NCI-H345 treated with DMSO at 0.1 percent for 48 hours (cell line): ENCODE measurements at regions not wholly inside any gene's neighbourhood (a gene's known extent, or its start where the extent isn't known, plus 50 kb on each side); places are given as distances from the start of the nearest gene placed in this dataset.

Experiments
- DNase-seq: peaks from one replicate; lab custom pipeline; 2025; ENCODE audit not compliant: unreplicated experiment; lab: John Stamatoyannopoulos, UW

DNA sequence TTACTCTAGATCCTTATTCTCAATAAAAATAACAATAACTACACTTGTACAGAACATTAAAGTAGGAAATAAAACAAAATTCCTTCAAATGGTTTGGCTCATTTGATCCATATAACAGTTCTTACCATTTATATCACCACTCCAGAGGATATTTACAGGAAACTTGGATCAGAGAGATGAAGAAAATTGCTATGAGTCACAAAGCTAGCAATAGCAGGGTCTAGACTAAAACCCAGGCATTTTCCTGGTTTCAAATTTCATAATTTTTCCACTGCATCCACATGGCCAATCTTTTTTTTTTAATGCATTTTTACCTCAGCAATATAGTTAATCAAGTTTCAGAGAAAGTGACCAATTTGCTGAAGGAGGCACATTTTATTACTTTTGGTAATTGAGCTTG is 299.2 kb downstream of the ELAVL2 start:
- no peak for DNase-seq

DNA sequence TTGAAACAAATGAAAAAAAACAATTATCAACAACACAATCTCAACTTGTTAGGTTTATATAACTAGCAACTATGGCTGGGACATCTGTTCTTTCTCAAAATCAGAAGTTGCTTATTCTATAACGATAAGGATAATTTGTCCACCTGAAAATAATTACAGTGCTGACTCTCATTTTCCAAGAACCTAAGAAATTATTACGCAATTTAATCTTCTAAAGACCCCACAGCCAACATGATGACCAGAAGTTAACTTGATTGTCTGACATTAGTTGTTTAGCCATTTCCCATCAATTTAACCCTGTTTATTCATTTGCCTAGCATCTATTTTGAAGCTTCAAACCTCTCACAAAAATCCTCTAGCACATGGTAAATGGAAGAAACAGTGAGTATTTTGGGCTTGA is 293.8 kb downstream of the ELAVL2 start:
- DNase-seq, result no peak

DNA sequence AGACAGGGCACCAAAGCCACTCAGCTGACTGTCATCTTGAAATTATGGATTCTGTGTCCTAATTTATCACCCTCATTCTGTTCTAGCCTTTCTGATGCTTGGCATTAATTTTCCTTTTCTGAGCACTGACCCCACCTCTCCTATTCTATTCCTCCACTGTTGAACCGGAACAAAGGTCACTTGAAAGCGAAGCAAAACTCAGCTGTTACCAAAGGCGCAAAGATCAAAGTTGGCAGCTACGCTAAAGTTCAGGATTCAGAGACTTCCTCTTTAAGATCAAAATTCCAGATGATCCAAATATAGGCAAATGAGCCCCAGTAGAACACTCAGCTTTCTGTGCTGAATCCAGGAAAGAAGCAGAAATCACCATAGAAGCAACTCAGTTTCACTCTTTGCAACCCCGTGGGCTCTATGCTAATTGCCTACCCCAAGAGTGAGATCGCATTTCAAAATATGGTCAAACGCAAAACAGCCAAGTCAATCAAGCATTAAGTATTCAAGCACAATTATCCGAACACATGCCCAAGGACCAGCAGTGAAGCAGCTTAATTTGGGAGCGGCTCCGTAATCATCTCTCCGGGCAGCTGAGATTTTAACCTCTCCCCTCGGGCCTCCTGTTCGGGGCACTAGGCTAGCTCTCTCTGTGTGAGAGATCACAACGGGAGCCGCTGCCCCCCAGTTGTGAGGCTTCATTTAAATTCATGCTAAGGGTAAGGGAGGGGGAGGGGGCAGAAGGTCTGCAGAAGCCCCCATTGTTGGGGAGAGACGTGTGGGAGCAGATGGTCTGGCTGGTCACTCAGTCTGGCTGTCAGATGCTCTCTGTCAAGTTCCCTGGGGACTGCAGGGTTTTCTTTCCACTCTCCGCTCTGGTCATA is 288.6 kb downstream of the ELAVL2 start:
- no peak for DNase-seq

DNA sequence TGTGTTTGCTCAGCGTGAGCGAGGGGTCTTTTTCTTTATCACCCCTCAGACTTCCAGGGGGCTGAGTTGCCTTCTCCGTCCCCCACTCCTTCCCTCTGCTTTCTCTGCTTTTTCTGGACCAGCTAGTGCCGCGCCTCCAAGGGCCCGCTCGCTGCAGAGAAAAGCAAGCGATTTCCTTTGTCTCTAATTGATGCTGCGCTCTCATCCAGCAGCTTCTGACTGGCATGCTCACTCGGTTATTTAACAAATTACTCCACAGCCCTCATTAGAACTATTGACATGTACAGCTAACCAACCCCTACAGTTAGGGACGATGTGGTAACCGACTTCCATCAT is 288.0 kb downstream of the ELAVL2 start:
- DNase-seq, result no peak

DNA sequence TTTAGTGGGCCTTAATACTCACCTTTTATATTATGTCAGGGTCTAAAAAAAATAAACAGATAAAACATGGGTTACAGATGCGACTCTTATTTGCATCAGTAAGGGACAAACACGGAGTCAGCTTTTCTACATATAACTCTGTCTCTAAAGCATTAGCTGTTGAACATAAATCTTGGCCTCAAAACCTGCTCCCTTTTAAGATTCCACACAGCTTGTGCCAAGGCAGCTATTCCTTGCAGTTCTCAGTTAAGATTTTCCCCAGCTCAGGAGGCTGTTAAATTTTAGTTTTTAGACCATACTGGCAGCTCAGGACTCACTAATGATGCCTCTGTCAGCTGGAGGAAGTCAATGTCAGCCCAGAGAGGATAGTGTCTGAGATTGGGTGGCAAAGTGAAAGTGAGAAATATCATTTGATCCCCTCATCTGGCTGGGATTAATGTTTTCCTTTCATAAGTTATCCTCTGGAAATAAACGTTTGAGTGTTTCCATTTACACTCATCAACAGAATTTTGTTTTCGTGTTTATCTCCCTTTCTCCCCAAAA is 287.5 kb downstream of the ELAVL2 start:
- DNase-seq, result no peak

DNA sequence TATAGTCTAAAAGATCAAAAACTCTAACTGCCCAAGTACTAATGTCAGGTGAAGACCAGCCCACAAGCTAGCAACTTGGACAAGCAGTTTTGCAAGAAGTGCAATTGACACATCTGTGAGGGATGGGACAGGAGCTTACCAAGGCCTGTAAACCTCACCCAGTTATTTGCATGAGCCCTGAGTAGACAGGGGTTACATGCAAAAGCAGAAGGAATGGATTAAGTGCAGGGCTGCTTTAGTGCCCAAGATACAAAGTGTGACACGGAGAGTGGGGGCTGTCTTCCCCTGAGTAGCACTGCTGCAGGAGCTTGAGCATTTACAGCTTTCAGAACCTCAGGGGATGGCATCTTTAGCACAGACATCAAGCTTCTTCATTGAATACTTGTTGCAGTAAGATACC is 286.7 kb downstream of the ELAVL2 start:
- DNase-seq, result no peak

DNA sequence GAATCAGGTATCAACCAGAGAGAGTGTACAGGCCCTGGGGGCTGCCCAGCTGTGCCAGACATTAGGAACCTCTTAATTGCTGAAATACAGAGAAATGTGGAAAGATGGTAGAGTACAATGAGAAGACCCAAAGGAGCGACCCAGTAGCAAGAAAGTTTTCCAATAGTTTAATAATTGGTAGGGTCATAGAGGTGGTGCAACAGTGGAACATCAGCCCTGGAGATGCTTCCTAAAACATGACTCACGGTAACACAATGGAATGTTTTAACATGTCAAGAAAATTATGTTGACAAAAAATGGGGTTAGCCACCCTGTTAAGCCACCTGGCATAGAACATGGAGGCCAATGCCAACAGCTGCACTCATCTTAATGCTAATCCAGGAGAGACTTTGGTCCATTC is 284.1 kb downstream of the ELAVL2 start:
- DNase-seq, result no peak

DNA sequence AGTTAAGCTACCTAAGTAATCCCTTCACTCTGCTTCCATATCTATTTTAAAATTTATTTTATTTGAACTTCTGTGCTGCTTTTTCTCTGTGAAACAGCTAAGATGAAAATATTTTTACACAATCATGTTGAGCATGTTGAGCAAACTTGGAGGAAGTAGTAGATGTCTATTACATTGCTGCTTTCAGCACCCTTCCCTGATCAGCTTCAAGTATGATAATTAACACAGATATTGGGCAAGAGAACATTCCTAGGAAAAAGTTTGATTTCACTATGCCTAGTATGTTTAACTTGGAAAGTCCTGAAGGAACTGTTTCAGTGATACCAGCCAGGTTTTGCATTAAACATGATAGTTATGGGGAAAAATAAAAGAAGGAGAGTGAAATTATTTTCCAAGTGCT is 283.6 kb downstream of the ELAVL2 start:
- DNase-seq, result no peak

DNA sequence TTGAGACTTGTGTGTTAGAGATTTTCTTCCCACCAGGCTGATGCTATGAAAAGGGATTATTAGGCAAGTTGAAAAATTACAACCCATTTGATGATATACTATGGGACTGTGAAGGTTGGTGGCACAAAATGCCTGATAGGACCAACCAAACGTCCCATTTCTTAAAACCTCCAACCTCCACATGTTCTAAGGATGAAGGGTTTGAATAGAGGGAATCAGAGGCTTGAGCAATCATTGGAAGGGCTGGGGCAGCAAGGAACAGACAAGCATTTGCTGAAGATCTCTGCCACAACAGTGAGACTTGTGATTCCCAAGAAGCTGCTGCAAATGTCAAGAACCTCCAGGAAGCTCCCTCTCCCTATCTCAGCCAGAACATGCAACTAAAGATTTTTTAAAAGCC is 283.1 kb downstream of the ELAVL2 start:
- no peak for DNase-seq

DNA sequence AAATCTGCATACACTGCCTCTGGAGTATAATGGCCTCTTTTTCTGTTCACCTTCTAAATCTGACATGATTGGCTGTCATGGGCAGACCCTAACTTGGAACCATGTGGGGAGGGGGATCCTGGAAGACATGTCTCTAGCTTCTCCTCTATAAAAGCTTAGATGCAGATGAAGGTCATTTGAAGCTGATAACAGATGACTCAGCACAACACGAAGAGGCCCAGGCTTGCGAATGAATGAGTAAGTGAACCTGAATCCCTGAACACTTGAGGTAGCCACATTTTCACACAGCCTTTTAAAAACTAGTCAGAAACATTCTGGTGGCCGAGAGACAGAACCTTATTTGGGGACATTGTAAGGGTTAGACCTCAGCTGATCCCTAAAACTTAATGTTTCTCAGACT is 282.6 kb downstream of the ELAVL2 start:
- DNase-seq, result no peak

DNA sequence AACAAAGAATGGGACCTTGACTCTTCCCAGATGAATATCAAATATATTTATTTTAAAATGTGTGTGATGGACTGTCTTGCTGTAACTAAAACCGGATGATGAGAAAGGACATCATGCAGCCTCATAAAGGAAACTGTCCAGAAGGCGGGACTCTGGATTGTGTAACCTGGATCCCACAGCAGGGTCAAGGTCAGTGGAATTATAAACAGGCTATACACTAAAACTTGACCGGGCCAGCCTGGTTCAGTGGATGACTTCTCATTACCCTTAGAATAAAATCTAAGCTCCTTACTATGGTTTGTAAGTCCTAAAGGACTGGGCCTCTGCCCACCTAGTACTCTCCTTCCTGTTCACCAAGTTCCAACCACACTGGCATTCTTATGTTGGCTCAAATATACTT is 280.3 kb downstream of the ELAVL2 start:
- DNase-seq, result no peak

DNA sequence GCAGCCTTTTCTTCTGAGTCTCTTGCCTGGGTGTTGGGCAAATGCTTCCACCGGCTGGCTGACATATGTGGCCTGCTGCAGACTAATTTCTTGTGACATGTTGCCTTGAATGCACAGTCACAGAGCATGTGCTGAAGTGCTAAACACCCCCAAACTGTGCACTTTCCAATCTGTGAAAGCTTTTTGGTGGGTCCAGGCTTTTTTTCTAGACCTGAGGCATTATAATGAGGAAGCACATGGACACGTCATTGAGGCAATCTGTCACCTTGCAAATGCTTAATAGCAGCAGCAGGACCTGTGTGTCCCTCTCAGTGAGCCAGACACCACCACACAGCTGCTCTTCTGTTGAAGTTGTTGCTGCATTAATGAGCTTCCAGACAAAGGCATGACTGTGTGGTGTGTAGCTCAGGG is 274.7 kb downstream of the ELAVL2 start:
- no peak for DNase-seq

DNA sequence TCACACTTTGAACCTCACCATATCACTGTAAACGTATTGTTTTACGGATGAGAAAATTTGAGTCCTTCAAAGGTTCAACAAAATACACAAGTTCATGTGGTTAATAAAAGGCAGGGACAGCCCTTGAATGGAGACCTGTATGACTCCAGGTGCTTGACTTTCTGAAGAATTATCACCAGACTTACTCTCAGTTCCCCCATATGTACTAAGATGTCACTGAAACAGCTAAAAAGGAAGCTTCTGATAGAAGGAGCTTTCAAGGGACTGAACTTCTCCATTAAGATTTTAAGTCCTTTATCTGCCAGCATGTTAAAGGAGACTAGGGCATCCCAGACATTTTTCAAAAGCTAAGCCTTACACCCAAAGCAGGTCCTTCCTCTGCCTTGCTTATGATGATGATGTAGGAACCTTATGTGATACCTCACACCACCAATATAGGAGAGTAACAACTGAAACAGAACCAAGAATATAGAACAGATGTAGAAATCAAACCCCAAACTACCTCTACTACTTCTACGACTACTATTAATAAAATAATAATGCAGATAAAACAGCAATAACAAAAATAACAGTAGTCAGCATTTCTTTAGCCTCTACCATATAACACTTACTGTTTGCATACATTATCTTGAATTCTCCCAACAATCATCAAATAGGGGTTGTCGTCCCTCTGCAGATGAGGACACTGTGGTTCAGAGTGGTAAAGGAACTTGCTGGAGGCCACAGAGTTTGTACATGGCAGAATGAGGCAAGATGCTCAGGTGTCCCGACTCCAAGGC is 273.9 kb downstream of the ELAVL2 start:
- DNase-seq, result no peak

DNA sequence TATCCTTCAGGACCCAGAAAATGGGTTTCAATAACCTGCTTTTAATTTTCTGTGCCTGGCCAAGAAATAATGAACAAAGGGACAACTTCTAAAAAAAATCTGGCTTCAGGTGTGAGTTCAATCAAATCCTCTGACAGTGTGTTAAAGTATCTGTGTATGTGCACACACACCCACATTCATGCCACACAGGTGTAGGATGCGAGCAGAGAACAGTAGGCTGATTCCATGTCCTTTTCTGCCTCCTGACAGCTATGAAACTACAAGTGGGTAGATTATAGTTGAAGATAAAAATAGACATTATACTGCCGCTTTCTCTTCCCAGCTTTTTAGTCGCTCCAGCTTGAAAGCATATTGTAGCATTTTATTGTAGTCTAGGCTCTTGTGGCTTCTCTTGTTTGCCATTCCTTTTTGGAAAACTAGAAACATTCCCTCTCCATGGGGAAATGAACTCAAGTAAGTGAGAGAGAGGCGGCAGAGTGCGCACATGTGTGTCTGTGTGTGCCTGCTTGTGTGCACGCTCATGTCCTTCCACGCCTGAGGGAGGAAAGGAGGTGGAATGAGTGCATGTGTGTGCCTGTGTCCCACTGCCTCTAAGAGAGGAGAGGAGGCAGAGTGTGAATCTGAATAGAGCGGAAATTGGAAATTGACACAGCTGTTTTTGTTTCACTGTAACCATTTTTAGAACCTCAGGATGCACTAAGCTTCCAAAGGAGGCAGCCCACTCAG is 273.0 kb downstream of the ELAVL2 start:
- no peak for DNase-seq

DNA sequence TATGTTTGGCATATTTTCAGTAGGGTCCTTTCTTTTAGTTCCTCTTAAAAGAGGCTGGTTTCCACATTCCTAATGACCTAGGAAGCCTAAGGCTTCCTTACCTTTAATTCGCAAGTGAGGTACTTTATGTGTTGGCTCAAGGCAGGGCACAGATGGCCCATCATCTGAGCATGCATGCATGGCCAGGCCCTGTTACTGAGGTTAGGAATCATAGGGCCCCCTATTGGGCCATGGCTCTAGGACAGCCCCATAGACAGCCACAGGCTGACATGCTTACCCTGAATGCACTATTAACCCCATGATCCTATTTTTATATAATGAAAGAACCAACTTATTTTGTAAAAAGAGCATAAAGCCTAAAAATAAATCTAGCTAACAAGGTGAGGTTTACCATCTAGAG is 271.4 kb downstream of the ELAVL2 start:
- no peak for DNase-seq

DNA sequence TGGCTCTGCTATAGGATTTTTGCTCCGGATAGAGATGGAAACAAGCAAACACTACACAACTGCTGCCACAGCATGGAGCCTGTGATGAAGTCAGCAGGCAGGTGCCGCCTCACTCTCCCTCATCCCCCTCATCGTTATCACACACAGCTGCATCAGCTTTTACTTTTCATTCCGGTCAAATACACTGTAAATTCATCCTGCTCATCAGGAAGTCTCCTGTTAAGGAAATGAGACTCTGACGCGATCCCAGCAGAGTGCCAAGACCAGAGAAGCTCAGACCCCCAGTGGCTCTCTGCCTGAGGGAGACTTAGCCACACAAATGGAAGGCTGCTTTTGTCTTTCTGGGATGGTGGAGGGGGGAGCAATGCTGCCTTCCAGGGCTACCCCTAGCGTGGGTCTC is 270.2 kb downstream of the ELAVL2 start:
- no peak for DNase-seq

DNA sequence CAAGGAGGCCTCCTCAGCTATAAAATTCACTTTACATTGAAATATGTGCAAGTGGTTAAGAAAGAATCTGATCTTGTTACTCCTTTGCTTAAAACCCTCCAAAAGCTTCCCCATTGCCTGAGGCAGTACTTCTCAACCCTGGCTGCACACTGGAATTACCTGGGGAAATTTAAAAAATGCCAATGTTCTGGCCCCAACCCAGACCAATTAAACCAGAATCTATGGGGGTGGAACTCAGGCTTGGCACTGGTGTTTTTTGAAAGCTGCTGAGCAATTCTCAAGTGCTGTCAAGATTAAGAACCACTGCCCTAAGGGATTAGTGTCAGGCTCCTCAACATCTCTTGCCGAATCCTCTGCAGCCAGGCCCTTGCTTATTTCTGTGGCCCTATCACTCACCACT is 269.6 kb downstream of the ELAVL2 start:
- DNase-seq, result no peak

DNA sequence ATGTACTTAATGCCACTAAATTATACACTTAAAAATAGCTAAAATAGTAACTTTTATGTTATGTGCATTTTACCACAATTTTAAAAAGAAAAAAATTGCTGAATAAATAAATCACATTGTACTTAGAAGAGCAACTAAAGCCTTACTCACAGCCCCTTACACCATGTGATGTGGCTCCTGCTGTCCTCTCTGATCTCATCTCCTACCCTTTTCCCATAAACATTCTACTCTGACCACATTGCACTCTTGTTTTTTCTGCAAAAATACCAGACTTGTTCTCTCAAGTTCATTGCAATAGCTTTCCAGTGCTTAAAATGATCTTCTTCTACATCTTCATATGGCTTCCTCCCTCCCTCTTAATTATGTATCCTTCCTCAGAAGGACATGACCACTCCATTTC is 268.4 kb downstream of the ELAVL2 start:
- no peak for DNase-seq

DNA sequence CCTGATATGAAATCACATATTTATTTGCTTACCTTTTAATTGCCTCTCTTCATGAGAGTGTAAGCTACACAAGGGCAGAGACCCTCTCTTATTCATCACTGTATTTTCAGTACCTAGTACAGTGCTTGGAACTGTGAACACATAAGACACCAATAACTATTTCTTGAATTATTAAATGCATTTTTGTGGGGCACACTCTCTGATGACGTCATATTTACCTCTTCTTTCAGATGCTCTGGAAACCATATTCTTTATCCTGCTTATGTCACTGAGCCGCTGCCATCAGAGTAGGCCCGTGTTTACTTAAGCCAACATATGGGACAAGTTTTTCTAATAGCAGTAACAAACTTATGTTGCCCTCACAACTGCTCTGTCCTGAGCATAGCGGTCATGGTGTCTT is 266.5 kb downstream of the ELAVL2 start:
- DNase-seq, result no peak

DNA sequence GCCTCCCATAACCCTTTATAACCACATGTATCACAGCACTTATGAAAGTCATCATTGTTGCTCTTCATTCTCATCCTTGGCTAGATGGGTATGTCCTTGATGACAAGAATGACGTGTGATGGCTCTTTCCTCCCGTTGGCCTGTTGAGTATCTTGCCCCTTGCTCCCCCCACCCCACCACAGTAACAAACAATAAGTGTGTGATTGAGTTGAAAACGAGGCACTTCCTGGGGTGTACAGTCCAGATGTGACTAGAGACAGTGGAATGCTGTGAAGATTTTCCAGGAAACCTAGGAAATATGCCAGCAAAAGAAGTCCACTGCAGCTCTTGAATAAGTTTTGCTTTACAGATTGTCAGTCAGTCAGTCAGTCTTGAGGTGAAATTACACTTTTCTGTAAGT is 262.5 kb downstream of the ELAVL2 start:
- no peak for DNase-seq

DNA sequence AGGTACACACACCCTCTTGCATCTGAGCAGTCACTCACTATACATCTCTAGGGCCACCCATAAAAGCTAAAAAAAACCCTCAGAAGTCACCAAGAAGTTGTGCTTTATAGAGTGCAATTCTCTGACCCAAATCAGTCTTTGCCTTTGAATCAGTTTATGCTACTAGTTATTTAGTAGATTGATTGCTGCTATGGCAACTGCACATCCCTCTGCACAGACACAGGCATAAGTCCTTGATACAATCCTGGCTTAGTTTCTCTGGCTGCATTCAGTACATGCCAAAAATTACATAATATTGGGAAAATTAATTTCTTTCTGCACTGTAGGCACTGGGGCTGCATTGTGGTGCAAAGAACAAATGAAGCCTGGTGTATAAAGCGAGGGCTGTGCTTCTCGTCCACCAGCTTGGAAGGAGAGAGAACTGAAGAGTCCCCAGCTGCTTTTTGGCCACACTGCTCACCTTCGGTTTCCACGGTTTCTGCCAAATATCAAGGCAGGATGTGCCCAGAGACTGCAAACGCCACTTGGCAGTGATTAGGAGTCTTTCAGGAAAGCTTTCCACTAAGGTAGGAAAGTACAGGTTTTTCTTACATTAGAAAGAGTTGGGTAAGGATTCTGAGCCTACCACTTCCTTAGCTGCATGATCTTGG is 258.4 kb downstream of the ELAVL2 start:
- DNase-seq, result no peak
